K562 (cell line): ENCODE measurements at regions not wholly inside any gene's neighbourhood (a gene's known extent, or its start where the extent isn't known, plus 50 kb on each side); places are given as distances from the start of the nearest gene placed in this dataset.

Experiments used
- BACH1 ChIP-seq: fragments of 200-800 bp; sonication (Bioruptor generic); IDR thresholded peaks from 2 replicates; pipeline ENCODE4 v1.6.1; 2016; ENCODE audit warnings: missing genetic modification characterization, missing compliant biosample characterization
- ILF3 ChIP-seq: fragments of 450-650 bp; IDR thresholded peaks from 2 replicates; pipeline ENCODE4 v1.6.1; 2018; ENCODE audit warnings: antibody characterized with exemption, mild to moderate bottlenecking, moderate library complexity, borderline replicate concordance
- MEF2A ChIP-seq: IDR thresholded peaks from 2 replicates; pipeline ENCODE4 v1.6.1; 2011; ENCODE audit warnings: low read depth, mild to moderate bottlenecking, low read length, moderate library complexity; ENCODE audit not compliant: control insufficient read depth
- NBN ChIP-seq: fragments of 450-650 bp; IDR thresholded peaks from 2 replicates; pipeline ENCODE4 v1.6.1; 2016; ENCODE audit warnings: low read depth, mild to moderate bottlenecking
- NCOA1 ChIP-seq: fragments of 450-650 bp; IDR thresholded peaks from 2 replicates; pipeline ENCODE4 v1.6.1; 2016; ENCODE audit warnings: low read depth
- NCOA6 ChIP-seq: fragments of 450-650 bp; IDR thresholded peaks from 2 replicates; pipeline ENCODE4 v1.6.1; 2017; ENCODE audit warnings: mild to moderate bottlenecking
- NFATC3 ChIP-seq: fragments of 450-650 bp; IDR thresholded peaks from 2 replicates; pipeline ENCODE4 v1.6.1; 2017; ENCODE audit warnings: mild to moderate bottlenecking
- SMAD2 ChIP-seq: fragments of 150-350 bp; IDR thresholded peaks from 2 replicates; pipeline ENCODE4 v1.6.1; 2014; ENCODE audit warnings: low read depth, mild to moderate bottlenecking, low read length
- SMARCA5 ChIP-seq: fragments of 450-650 bp; IDR thresholded peaks from 2 replicates; pipeline ENCODE4 v1.6.1; 2016
- SNIP1 ChIP-seq: fragments of 450-650 bp; IDR thresholded peaks from 2 replicates; pipeline ENCODE4 v1.7.1; 2017; ENCODE audit warnings: low read depth, mild to moderate bottlenecking
- TAF7 ChIP-seq: fragments of 450-650 bp; IDR thresholded peaks from 2 replicates; pipeline ENCODE4 v1.6.1; 2016; ENCODE audit warnings: missing genetic modification characterization, missing compliant biosample characterization
- THRAP3 ChIP-seq: fragments of 450-650 bp; IDR thresholded peaks from 2 replicates; pipeline ENCODE4 v1.6.1; 2016; ENCODE audit warnings: mild to moderate bottlenecking, inconsistent platforms, borderline replicate concordance
- ZBTB7A ChIP-seq: IDR thresholded peaks from 2 replicates; pipeline ENCODE4 v1.6.1; 2011; ENCODE audit warnings: low read depth, mild to moderate bottlenecking, low read length, moderate library complexity, borderline replicate concordance; ENCODE audit not compliant: control insufficient read depth
- ZNF165 ChIP-seq: fragments of 250-450 bp; sonication (Bioruptor Pico); IDR thresholded peaks from 2 replicates; pipeline ENCODE4 v1.4.0; 2020; ENCODE audit warnings: borderline replicate concordance
- ZNF175 ChIP-seq: fragments of 200-800 bp; sonication (Bioruptor generic); IDR thresholded peaks from 2 replicates; pipeline ENCODE4 v1.6.1; 2016; ENCODE audit warnings: low read depth, mild to moderate bottlenecking, missing genetic modification characterization, missing compliant biosample characterization
- ZNF23 ChIP-seq: fragments of 250-450 bp; sonication (Bioruptor Pico); IDR thresholded peaks from 2 replicates; pipeline ENCODE4 v1.4.0; 2020; ENCODE audit warnings: mild to moderate bottlenecking
- ZNF644 ChIP-seq: fragments of 200-800 bp; sonication (Bioruptor generic); IDR thresholded peaks from 2 replicates; pipeline ENCODE4 v1.6.1; 2016; ENCODE audit warnings: low read depth, missing genetic modification characterization, missing compliant biosample characterization
- ZNF764 ChIP-seq: fragments of 250-450 bp; sonication (Bioruptor Pico); IDR thresholded peaks from 2 replicates; pipeline ENCODE4 v1.4.0; 2020; ENCODE audit warnings: low read depth, mild to moderate bottlenecking, moderate library complexity
- TF ChIP-seq, protein P1 (sequence below): sonication (generic); formaldehyde crosslinking; IDR thresholded peaks from 2 replicates; pipeline ENCODE4 v1.8.1; 2023; ENCODE audit warnings: missing genetic modification reagents, mild to moderate bottlenecking, borderline replicate concordance
- TF ChIP-seq, protein P2 (sequence below): sonication (generic); formaldehyde crosslinking; IDR thresholded peaks from 2 replicates; pipeline ENCODE4 v1.5.0; 2020; ENCODE audit warnings: missing genetic modification reagents
- TF ChIP-seq, protein P3 (sequence below): fragments of 450-650 bp; IDR thresholded peaks from 2 replicates; pipeline ENCODE4 v1.7.0; 2016; ENCODE audit warnings: borderline replicate concordance
- TF ChIP-seq, protein P4 (sequence below): fragments of 450-650 bp; formaldehyde crosslinking; IDR thresholded peaks from 2 replicates; pipeline ENCODE4 v1.4.0; 2020; ENCODE audit warnings: mild to moderate bottlenecking, moderate library complexity

DNA sequence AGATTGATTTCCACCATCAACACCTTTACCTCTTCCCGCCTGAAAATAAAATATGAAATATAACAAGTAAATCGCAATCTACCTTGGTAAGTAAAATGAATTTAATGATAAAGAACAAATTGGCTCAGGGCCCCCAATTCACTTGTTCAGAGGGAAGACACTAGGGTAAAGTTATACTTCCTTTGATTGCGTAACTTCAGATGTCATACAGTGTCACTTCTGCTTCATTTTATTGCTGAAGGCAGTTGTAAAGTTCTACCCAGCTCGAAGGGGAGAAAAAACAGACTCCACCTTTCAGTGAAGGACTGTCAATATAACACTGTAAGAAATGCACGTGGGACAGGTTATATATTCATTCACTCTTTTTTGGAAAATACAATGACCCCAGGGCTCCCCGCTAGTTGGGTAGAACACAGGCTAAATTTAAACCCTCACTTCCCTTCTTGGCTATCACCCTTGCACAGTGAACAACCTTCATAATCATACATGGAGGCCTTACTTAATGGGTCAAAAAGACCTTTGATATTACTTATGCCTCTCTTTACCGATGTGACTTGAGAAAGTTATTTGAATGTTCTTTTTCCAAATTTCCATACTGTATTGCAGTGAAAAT lies 848.8 kb downstream of the MAT2B start (continued):
- TF ChIP-seq, protein P1, sequence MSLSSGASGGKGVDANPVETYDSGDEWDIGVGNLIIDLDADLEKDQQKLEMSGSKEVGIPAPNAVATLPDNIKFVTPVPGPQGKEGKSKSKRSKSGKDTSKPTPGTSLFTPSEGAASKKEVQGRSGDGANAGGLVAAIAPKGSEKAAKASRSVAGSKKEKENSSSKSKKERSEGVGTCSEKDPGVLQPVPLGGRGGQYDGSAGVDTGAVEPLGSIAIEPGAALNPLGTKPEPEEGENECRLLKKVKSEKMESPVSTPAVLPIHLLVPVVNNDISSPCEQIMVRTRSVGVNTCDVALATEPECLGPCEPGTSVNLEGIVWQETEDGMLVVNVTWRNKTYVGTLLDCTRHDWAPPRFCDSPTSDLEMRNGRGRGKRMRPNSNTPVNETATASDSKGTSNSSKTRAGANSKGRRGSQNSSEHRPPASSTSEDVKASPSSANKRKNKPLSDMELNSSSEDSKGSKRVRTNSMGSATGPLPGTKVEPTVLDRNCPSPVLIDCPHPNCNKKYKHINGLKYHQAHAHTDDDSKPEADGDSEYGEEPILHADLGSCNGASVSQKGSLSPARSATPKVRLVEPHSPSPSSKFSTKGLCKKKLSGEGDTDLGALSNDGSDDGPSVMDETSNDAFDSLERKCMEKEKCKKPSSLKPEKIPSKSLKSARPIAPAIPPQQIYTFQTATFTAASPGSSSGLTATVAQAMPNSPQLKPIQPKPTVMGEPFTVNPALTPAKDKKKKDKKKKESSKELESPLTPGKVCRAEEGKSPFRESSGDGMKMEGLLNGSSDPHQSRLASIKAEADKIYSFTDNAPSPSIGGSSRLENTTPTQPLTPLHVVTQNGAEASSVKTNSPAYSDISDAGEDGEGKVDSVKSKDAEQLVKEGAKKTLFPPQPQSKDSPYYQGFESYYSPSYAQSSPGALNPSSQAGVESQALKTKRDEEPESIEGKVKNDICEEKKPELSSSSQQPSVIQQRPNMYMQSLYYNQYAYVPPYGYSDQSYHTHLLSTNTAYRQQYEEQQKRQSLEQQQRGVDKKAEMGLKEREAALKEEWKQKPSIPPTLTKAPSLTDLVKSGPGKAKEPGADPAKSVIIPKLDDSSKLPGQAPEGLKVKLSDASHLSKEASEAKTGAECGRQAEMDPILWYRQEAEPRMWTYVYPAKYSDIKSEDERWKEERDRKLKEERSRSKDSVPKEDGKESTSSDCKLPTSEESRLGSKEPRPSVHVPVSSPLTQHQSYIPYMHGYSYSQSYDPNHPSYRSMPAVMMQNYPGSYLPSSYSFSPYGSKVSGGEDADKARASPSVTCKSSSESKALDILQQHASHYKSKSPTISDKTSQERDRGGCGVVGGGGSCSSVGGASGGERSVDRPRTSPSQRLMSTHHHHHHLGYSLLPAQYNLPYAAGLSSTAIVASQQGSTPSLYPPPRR (CRISPR knock-in tag), result no peak
- TF ChIP-seq MEF2A (no peak), ZNF644 (tag) (no peak), ZNF175 (peak; percentile 56; the same call in 1 of the 2 replicates), SMAD2 (no peak), ILF3 (no peak), BACH1 (tag) (peak; percentile 44; the same call in 1 of the 2 replicates), NFATC3 (no peak), NCOA1 (no peak), SNIP1 (no peak), ZBTB7A (no peak), NCOA6 (no peak), NBN (0 out of 2 replicates have a peak, but pooled peaks have one; percentile 33), THRAP3 (no peak), SMARCA5 (no peak), TAF7 (tag) (no peak), ZNF165 (CRISPR knock-in tag) (no peak), ZNF764 (no peak), ZNF23 (CRISPR knock-in tag) (no peak)
- TF ChIP-seq, protein P2, sequence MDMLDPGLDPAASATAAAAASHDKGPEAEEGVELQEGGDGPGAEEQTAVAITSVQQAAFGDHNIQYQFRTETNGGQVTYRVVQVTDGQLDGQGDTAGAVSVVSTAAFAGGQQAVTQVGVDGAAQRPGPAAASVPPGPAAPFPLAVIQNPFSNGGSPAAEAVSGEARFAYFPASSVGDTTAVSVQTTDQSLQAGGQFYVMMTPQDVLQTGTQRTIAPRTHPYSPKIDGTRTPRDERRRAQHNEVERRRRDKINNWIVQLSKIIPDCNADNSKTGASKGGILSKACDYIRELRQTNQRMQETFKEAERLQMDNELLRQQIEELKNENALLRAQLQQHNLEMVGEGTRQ (CRISPR knock-in tag), result no peak
- TF ChIP-seq, protein P3, sequence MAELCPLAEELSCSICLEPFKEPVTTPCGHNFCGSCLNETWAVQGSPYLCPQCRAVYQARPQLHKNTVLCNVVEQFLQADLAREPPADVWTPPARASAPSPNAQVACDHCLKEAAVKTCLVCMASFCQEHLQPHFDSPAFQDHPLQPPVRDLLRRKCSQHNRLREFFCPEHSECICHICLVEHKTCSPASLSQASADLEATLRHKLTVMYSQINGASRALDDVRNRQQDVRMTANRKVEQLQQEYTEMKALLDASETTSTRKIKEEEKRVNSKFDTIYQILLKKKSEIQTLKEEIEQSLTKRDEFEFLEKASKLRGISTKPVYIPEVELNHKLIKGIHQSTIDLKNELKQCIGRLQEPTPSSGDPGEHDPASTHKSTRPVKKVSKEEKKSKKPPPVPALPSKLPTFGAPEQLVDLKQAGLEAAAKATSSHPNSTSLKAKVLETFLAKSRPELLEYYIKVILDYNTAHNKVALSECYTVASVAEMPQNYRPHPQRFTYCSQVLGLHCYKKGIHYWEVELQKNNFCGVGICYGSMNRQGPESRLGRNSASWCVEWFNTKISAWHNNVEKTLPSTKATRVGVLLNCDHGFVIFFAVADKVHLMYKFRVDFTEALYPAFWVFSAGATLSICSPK, result no peak
- TF ChIP-seq, protein P4, sequence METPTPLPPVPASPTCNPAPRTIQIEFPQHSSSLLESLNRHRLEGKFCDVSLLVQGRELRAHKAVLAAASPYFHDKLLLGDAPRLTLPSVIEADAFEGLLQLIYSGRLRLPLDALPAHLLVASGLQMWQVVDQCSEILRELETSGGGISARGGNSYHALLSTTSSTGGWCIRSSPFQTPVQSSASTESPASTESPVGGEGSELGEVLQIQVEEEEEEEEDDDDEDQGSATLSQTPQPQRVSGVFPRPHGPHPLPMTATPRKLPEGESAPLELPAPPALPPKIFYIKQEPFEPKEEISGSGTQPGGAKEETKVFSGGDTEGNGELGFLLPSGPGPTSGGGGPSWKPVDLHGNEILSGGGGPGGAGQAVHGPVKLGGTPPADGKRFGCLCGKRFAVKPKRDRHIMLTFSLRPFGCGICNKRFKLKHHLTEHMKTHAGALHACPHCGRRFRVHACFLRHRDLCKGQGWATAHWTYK (CRISPR knock-in tag), result no peak
